22Rv1 (cell line): ENCODE measurements at regions not wholly inside any gene's neighbourhood (a gene's known extent, or its start where the extent isn't known, plus 50 kb on each side); places are given as distances from the start of the nearest gene placed in this dataset.

Source experiments
- H3K27ac ChIP-seq: fragments of 450-650 bp; 2 replicates; pipeline ENCODE4 v1.5.1; 2017
- ZFX ChIP-seq: fragments of 450-650 bp; IDR thresholded peaks from 2 replicates; pipeline ENCODE4 v1.6.1; 2017; ENCODE audit warnings: antibody characterized with exemption, borderline replicate concordance
- TF ChIP-seq, protein P1 (sequence below): fragments of 450-650 bp; IDR thresholded peaks from 2 replicates; pipeline ENCODE4 v1.5.1; 2017; ENCODE audit warnings: mild to moderate bottlenecking

- TF ChIP-seq, protein P1, sequence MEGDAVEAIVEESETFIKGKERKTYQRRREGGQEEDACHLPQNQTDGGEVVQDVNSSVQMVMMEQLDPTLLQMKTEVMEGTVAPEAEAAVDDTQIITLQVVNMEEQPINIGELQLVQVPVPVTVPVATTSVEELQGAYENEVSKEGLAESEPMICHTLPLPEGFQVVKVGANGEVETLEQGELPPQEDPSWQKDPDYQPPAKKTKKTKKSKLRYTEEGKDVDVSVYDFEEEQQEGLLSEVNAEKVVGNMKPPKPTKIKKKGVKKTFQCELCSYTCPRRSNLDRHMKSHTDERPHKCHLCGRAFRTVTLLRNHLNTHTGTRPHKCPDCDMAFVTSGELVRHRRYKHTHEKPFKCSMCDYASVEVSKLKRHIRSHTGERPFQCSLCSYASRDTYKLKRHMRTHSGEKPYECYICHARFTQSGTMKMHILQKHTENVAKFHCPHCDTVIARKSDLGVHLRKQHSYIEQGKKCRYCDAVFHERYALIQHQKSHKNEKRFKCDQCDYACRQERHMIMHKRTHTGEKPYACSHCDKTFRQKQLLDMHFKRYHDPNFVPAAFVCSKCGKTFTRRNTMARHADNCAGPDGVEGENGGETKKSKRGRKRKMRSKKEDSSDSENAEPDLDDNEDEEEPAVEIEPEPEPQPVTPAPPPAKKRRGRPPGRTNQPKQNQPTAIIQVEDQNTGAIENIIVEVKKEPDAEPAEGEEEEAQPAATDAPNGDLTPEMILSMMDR: no peak
- no peak for TF ChIP-seq ZFX
- no peak overlapping the region for H3K27ac ChIP-seq
These were observed 55.1 kb upstream of the SLC1A1 start for GRCh38 chr9:4435197-4435596.

DNA sequence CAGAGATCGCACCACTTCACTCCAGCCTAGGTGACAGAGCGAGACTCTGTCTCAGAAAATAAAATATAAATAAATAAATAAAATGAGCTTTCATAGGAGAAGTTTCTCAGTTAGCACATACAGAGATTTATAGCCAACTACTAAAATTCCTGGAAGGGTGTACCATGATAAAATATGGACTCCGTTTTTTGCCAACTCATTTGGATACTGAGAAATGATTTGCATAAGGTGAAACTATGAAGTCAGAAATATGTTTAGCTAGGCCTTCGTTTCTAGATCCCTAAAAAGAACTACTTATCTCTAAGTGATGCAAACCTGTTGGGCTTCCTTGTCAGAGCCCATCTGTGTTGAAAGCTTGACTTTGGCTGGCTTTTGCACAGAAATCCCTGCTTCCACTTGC lies 56.9 kb upstream of the SLC1A1 start:
- TF ChIP-seq ZFX: no peak
- TF ChIP-seq, protein P1: no peak

DNA sequence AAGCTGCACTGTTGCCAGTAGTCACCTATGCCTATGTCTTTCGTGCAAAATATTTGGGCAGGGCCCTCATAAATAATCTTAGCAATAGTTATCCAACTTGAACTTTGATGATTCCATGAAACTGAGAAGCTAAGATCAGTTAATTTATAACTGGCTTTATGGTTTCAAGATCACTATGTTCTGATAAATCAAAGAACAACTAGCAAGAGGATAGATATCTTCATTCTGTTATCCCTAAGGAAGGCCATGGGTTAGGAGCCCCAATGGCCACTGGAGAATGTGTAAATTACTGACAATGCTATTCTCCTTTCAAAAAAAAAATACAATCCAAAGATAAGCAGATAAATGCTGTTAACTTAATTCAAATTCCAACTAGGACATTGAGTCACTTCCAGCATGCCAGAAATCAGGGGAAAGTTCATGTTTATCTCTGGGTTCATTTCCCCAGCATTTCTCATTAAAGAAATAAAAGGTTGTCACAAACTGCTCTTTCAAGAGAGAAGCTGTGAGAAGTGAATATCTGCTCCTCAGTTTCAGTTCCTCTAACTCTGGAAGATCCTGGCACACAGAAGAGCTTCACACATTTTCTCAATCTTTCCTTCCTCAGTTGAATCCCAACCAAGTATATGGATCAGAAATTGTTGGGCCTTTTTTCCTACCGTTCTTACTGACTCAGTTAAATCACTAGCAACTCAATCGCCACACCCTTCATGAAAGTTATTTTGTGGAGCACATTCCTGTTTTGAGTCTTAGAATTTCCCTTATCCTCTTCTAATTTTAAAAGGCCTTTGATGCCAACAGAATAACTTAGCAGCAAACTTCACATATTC lies 59.6 kb upstream of the SLC1A1 start:
- TF ChIP-seq, protein P1: no peak
- TF ChIP-seq ZFX: no peak
- H3K27ac ChIP-seq: no peak overlapping the region

More for the DNA sequence above, 56.9 kb upstream of the SLC1A1 start:
- no peak overlapping the region for H3K27ac ChIP-seq

- TF ChIP-seq, protein P1: no peak
- no peak overlapping the region for H3K27ac ChIP-seq
These were observed 64.8 kb upstream of the SLC1A1 start for GRCh38 chr9:4425319-4426045.

GRCh38 chr9:4424891-4425290 lies 65.4 kb upstream of the SLC1A1 start:
- H3K27ac ChIP-seq: no peak overlapping the region

DNA sequence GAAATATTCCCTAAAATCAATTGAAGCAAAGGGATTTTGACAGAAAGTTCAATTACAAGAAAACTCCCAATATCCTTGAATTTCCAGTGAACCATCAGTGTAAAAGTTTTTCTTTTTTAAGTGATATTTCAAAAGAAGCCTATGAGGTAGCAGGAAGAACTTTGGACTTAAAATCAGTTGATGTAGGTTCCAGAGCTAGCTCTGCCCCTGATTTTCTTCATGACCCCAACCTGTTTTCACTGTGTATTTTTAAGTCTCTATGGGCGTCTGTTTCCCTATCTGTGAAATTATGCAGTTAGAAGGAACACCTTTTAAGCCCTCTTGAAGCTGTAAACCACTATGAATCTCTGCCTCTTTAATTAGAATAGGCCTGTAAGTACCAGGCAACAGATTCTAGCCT lies 66.2 kb upstream of the SLC1A1 start:
- no peak for TF ChIP-seq ZFX
- TF ChIP-seq, protein P1: no peak
- no peak overlapping the region for H3K27ac ChIP-seq

More at GRCh38 chr9:4424891-4425290, 65.4 kb upstream of the SLC1A1 start:
- no peak for TF ChIP-seq ZFX
- TF ChIP-seq, protein P1: no peak

DNA sequence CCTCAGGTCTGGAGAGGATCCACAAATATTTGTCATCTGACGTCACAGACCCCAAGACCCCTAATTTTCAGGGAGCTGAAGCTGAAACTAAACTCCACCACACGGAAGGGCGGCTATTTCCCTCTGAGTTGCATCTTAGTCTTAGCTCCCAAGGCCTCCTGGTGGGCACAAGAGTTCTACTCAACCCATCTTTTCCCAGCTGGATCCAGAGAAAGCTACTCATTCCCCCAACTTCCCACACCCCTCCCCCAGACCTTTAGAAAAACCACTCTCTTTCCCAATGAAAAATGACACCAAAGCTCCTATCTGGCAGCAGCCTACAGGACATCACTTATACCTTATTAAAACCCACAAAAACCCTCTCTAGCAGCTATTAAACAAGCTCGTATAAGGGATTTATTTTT lies 67.1 kb upstream of the SLC1A1 start:
- TF ChIP-seq ZFX: no peak
- TF ChIP-seq, protein P1: no peak
- no peak overlapping the region for H3K27ac ChIP-seq
